ENCODE measurements at regions not wholly inside any gene's neighbourhood (a gene's known extent, or its start where the extent isn't known, plus 50 kb on each side); places are given as distances from the start of the nearest gene placed in this dataset.
"Not testable (repeated sequence)": the region's sequence is repeated elsewhere in the genome, so short reads cannot be mapped to it uniquely, and the experiment has no call there.

- DNase-seq (ENCODE audit: low spot score) (no peak), ATAC-seq (no peak)
Measured at GRCh38 chr16:65716737-65717700, 595.2 kb upstream of the CDH11 start.

GRCh38 chr16:65713181-65713808, 591.4 kb upstream of the CDH11 start:
- ATAC-seq: no peak
- DNase-seq (ENCODE audit: low spot score): no peak

- no peak for ATAC-seq
- no peak for DNase-seq (ENCODE audit: low spot score)
Measured at GRCh38 chr16:65710107-65710506, 588.2 kb upstream of the CDH11 start.

- DNase-seq (ENCODE audit: low spot score): no peak
- ATAC-seq: peak; percentile 72
Measured at GRCh38 chr16:65704866-65705265, 583.0 kb upstream of the CDH11 start.

GRCh38 chr16:65702707-65703402, 581.0 kb upstream of the CDH11 start:
- ATAC-seq (no peak), DNase-seq (ENCODE audit: low spot score) (no peak)

GRCh38 chr16:65700596-65700995, 578.7 kb upstream of the CDH11 start:
- no peak for ATAC-seq
- DNase-seq (ENCODE audit: low spot score): no peak

- DNase-seq (ENCODE audit: low spot score): no peak
Measured at GRCh38 chr16:65698791-65699321, 577.0 kb upstream of the CDH11 start.

GRCh38 chr16:65697521-65697920, 575.7 kb upstream of the CDH11 start:
- ATAC-seq (no peak), DNase-seq (ENCODE audit: low spot score) (no peak)

More at GRCh38 chr16:65698791-65699321, 577.0 kb upstream of the CDH11 start:
- ATAC-seq: no peak

GRCh38 chr16:65697065-65697464, 575.2 kb upstream of the CDH11 start:
- ATAC-seq (no peak), DNase-seq (ENCODE audit: low spot score) (no peak)

GRCh38 chr16:65691846-65692245, 570.0 kb upstream of the CDH11 start:
- ATAC-seq; DNase-seq (ENCODE audit: low spot score): not testable (repeated sequence)

GRCh38 chr16:65689726-65690125, 567.9 kb upstream of the CDH11 start:
- no peak for ATAC-seq
- DNase-seq (ENCODE audit: low spot score): no peak

- DNase-seq (ENCODE audit: low spot score) (no peak), ATAC-seq (no peak)
Measured at GRCh38 chr16:65688301-65688700, 566.4 kb upstream of the CDH11 start.

- no peak for DNase-seq (ENCODE audit: low spot score)
- no peak for ATAC-seq
Measured at GRCh38 chr16:65684230-65684629, 562.4 kb upstream of the CDH11 start.

GRCh38 chr16:65681406-65681805, 559.5 kb upstream of the CDH11 start:
- ATAC-seq: no peak
- DNase-seq (ENCODE audit: low spot score): no peak

- ATAC-seq (no peak), DNase-seq (ENCODE audit: low spot score) (no peak)
Measured at GRCh38 chr16:65679785-65680184, 557.9 kb upstream of the CDH11 start.

GRCh38 chr16:65675161-65675560, 553.3 kb upstream of the CDH11 start:
- ATAC-seq (no peak), DNase-seq (ENCODE audit: low spot score) (no peak)

GRCh38 chr16:65672960-65673359, 551.1 kb upstream of the CDH11 start:
- ATAC-seq: no peak
- no peak for DNase-seq (ENCODE audit: low spot score)

- no peak for ATAC-seq
- DNase-seq (ENCODE audit: low spot score): no peak
Measured at GRCh38 chr16:65671071-65671470, 549.2 kb upstream of the CDH11 start.

GRCh38 chr16:65668064-65668595, 546.3 kb upstream of the CDH11 start:
- DNase-seq (ENCODE audit: low spot score): no peak
- ATAC-seq: no peak

- DNase-seq (ENCODE audit: low spot score) (no peak), ATAC-seq (no peak)
Measured at GRCh38 chr16:65667011-65667578, 545.2 kb upstream of the CDH11 start.

Measured in left lobe of liver (tissue), 2 donors.